B cell (primary cell): ENCODE measurements at regions not wholly inside any gene's neighbourhood (a gene's known extent, or its start where the extent isn't known, plus 50 kb on each side); places are given as distances from the start of the nearest gene placed in this dataset.

Experiments used
- ATAC-seq: fragments of 200-7000 bp; cut with Tn5 transposase; one replicate; pipeline ENCODE4 v1.10.0; 2021; ENCODE audit warnings: low read depth, mild to moderate bottlenecking, moderate number of reproducible peaks, moderate library complexity
- CTCF ChIA-PET: fragments of 350-600 bp; sonication (Branson Sonifier 250); formaldehyde crosslinking; loops from one replicate; lab custom pipeline; 2021; ENCODE audit warnings: antibody characterized with exemption, inconsistent platforms; lab: Charles Lee
- POLR2A ChIA-PET: fragments of 350-600 bp; sonication (Branson Sonifier 250); formaldehyde crosslinking; loops from one replicate; lab custom pipeline; 2021; ENCODE audit warnings: antibody characterized with exemption; lab: Charles Lee
- DNase-seq: peaks from one replicate; pipeline ENCODE4 v3.0.0; 2013
- H2AFZ ChIP-seq: 2 replicates; pipeline ENCODE4 v1.6.1; 2012; ENCODE audit warnings: mild to moderate bottlenecking, low read depth, low read length; ENCODE audit not compliant: insufficient read depth, poor library complexity, severe bottlenecking
- H3K27ac ChIP-seq, 2 donors: 1 replicate in 1 of 2; 2 replicates in 1 of 2; pipeline ENCODE4 v1.5.1; 2012 to 2013; ENCODE audit warnings: low read length in 2 of 2, mild to moderate bottlenecking in 2 of 2, moderate library complexity in 1 of 2
- H3K27me3 ChIP-seq, 4 experiments: fragments of 200-600 bp in 1 of 4; sonication (generic) in 1 of 4; replicated peaks in 1 of 4; 1 replicate in 2 of 4; 2 replicates in 2 of 4; pipeline versions ENCODE4 v1.6.1 to v1.7.0; 2013 to 2016; ENCODE audit warnings: low read length in 3 of 4, mild to moderate bottlenecking in 2 of 4, mixed read lengths in 1 of 4, moderate library complexity in 1 of 4; ENCODE audit not compliant: insufficient read depth in 4 of 4, control insufficient read depth in 3 of 4; ENCODE audit errors: control extremely low read depth in 1 of 4
- H3K36me3 ChIP-seq, 2 experiments: replicated peaks in 1 of 2; 1 replicate in 1 of 2; 2 replicates in 1 of 2; pipeline versions ENCODE4 v1.6.1 to v1.7.1; 2013; ENCODE audit warnings: low read length in 1 of 2; ENCODE audit not compliant: insufficient read depth in 2 of 2, control insufficient read depth in 1 of 2; ENCODE audit errors: control extremely low read depth in 1 of 2, extremely low read depth in 1 of 2
- H3K4me1 ChIP-seq, 2 donors: fragments of 200-600 bp in 1 of 2; sonication (generic) in 1 of 2; 1 replicate in 1 of 2; 2 replicates in 1 of 2; pipeline versions ENCODE4 v1.5.1 to v1.6.1; 2013 to 2017; ENCODE audit warnings: low read length in 2 of 2; ENCODE audit not compliant: control insufficient read depth in 2 of 2, insufficient read depth in 2 of 2
- H3K4me2 ChIP-seq: replicated peaks from 2 replicates; pipeline ENCODE3; 2012; ENCODE audit warnings: mild to moderate bottlenecking, low read depth, low read length; ENCODE audit not compliant: poor library complexity, severe bottlenecking
- H3K4me3 ChIP-seq, 5 experiments: fragments of 200-600 bp in 1 of 5; sonication (generic) in 1 of 5; 1 replicate in 3 of 5; 2 replicates in 2 of 5; pipeline versions ENCODE4 v1.5.1 to v1.7.0; 2011 to 2016; ENCODE audit warnings: low read length in 4 of 5, mild to moderate bottlenecking in 4 of 5, low read depth in 2 of 5, control low read depth in 1 of 5, moderate library complexity in 1 of 5; ENCODE audit not compliant: insufficient read depth in 1 of 5; ENCODE audit errors: control extremely low read depth in 1 of 5, extremely low read depth in 1 of 5
- H3K79me2 ChIP-seq: fragments of 200-600 bp; sonication (generic); one replicate; pipeline ENCODE4 v1.6.0; 2016; ENCODE audit warnings: low read length; ENCODE audit not compliant: control insufficient read depth, insufficient read depth
- H3K9ac ChIP-seq: fragments of 200-600 bp; sonication (generic); 2 replicates; pipeline ENCODE4 v1.6.1; 2017; ENCODE audit warnings: mild to moderate bottlenecking, low read length, moderate library complexity
- H3K9me3 ChIP-seq, 3 donors: one replicate each; pipeline versions ENCODE4 v1.6.1 to v1.7.1; 2013; ENCODE audit warnings: low read length in 2 of 3; ENCODE audit not compliant: control insufficient read depth in 2 of 3, insufficient read depth in 1 of 3; ENCODE audit errors: control extremely low read depth in 1 of 3
- H4K20me1 ChIP-seq: 2 replicates; pipeline ENCODE4 v1.6.0; 2012; ENCODE audit warnings: mild to moderate bottlenecking, low read length; ENCODE audit not compliant: insufficient read depth, control insufficient read depth, poor library complexity, severe bottlenecking
- H3K27ac Mint-ChIP-seq: one replicate; pipeline ENCODE4 v1.8.0; 2021; ENCODE audit warnings: mixed read lengths
- H3K27me3 Mint-ChIP-seq: one replicate; pipeline ENCODE4 v1.8.0; 2021; ENCODE audit warnings: mixed read lengths
- H3K4me1 Mint-ChIP-seq: one replicate; pipeline ENCODE4 v1.8.0; 2021; ENCODE audit warnings: mixed read lengths
- H3K4me3 Mint-ChIP-seq: one replicate; pipeline ENCODE4 v1.8.0; 2021; ENCODE audit warnings: mixed read lengths
- H3K9me3 Mint-ChIP-seq: one replicate; pipeline ENCODE4 v1.8.0; 2022; ENCODE audit warnings: mixed read lengths; ENCODE audit not compliant: insufficient read depth
- EZH2 ChIP-seq: IDR thresholded peaks from 2 replicates; pipeline ENCODE4 v1.6.1; 2012; ENCODE audit warnings: borderline replicate concordance, low read depth, mild to moderate bottlenecking, moderate library complexity, low read length; ENCODE audit not compliant: insufficient read depth, poor library complexity, severe bottlenecking
- WGBS: methylation state at CpG from one replicate; pipeline ENCODE4 v1.1.5; 2013; ENCODE audit warnings: missing lambda C conversion rate; ENCODE audit not compliant: insufficient coverage; 5-methylcytosine and 5-hydroxymethylcytosine counted together
- intact Hi-C: fragments of 100-400 bp; cut with micrococcal nuclease; formaldehyde crosslinking; loops from one replicate; pipeline ENCODE4 v1.10.0; 2022
- TF ChIP-seq, protein P1 (sequence below): fragments of 200-600 bp; IDR thresholded peaks from one replicate; pipeline ENCODE4 v1.8.0; 2022; ENCODE audit warnings: antibody characterized with exemption, mild to moderate bottlenecking

DNA sequence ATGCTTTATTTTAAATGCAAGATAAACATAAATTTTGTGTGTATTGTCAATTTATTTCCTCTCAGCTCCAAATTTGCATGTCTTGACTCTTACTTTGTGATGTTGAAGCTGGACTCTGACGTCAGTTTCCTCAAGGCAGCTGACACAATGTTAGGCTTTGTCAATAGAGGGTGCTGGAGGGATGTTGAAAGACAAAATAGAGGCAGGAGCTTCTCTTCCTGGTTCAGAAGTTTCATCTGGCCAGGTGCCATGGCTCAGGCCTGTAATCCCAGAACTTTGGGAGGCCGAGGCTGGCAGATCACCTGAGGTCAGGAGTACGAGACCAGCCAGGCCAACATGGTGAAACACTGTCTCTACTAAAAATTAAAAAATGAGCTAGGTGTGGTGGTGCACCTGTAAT is 408.6 kb downstream of the GBE1 start:
- WGBS = 28% methylated on average over 2 of the region's 3 CpGs
- peaks cover 0 to 2% (median 0%) of the 10 kb centered on the region in 3 donors for H3K9me3 ChIP-seq
- H3K4me2 ChIP-seq = no peak overlapping the region
- H3K27me3 Mint-ChIP-seq = no peaks in the 10 kb centered on the region
- no peak overlapping the region for H3K4me3 ChIP-seq
- no peaks in the 10 kb centered on the region for H3K36me3 ChIP-seq
- H3K27me3 ChIP-seq = no peaks in the 10 kb centered on the region
- ATAC-seq (no peak), DNase-seq (no peak)
- no peak for TF ChIP-seq EZH2
- TF ChIP-seq, protein P1, sequence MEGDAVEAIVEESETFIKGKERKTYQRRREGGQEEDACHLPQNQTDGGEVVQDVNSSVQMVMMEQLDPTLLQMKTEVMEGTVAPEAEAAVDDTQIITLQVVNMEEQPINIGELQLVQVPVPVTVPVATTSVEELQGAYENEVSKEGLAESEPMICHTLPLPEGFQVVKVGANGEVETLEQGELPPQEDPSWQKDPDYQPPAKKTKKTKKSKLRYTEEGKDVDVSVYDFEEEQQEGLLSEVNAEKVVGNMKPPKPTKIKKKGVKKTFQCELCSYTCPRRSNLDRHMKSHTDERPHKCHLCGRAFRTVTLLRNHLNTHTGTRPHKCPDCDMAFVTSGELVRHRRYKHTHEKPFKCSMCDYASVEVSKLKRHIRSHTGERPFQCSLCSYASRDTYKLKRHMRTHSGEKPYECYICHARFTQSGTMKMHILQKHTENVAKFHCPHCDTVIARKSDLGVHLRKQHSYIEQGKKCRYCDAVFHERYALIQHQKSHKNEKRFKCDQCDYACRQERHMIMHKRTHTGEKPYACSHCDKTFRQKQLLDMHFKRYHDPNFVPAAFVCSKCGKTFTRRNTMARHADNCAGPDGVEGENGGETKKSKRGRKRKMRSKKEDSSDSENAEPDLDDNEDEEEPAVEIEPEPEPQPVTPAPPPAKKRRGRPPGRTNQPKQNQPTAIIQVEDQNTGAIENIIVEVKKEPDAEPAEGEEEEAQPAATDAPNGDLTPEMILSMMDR = no peak
- no peaks in the 10 kb centered on the region for H4K20me1 ChIP-seq
- no peak overlapping the region for H2AFZ ChIP-seq
- H3K4me3 Mint-ChIP-seq = no peak overlapping the region
- ChIA-PET POLR2A (no interaction called here), CTCF (no interaction called here)
- no peak overlapping the region for H3K27ac ChIP-seq
- no peaks in the 10 kb centered on the region for H3K9me3 Mint-ChIP-seq
- H3K4me1 ChIP-seq = no peaks in the 10 kb centered on the region
- H3K9ac ChIP-seq = no peak overlapping the region
- intact Hi-C loops = no loop called here
- no peak overlapping the region for H3K27ac Mint-ChIP-seq
- no peaks in the 10 kb centered on the region for H3K4me1 Mint-ChIP-seq
- H3K79me2 ChIP-seq = no peaks in the 10 kb centered on the region

DNA sequence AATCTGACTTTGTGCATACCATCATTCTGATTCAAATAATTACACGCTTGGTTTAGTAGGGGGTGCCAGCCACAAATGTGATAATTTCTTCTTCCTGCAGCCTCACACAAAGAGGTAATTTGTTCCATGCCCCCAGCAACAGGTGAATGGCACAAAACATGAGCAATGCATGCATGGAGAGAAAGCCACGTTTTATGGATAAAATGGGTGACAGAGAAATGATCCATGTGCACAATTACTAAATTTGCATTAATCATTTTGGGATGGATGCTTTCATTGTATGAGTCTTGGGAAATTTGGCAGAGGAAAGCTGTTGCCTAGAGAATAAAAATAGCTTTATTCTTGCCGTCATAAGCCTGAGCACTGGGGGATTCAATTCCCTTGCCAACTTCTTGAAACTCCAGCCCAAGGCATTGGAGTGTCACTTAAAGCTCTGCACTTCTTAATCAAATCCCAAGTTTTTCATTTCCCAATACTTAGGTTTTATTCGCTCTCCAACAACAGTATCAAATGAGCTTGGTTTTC is 411.6 kb downstream of the GBE1 start:
- H3K27me3 ChIP-seq = no peaks in the 10 kb centered on the region
- H2AFZ ChIP-seq = no peak overlapping the region
- no peak for ATAC-seq
- no peaks in the 10 kb centered on the region for H3K9me3 Mint-ChIP-seq
- no peak overlapping the region for H3K4me3 ChIP-seq
- no peaks in the 10 kb centered on the region for H3K4me1 ChIP-seq
- no peaks in the 10 kb centered on the region for H3K9me3 ChIP-seq
- H3K79me2 ChIP-seq = no peaks in the 10 kb centered on the region
- POLR2A ChIA-PET = no interaction called here
- no peaks in the 10 kb centered on the region for H3K27me3 Mint-ChIP-seq
- WGBS = 80% methylated on average over 1 of the region's 4 CpGs
- no peak overlapping the region for H3K9ac ChIP-seq
- intact Hi-C loops = no loop called here
- no peaks in the 10 kb centered on the region for H3K4me1 Mint-ChIP-seq
- TF ChIP-seq, protein P1 = no peak
- no peak for TF ChIP-seq EZH2
- H3K4me3 Mint-ChIP-seq = no peak overlapping the region
- CTCF ChIA-PET = interaction anchor here (1.5 kb wide), 1 partner anchor 11 kb away, joined by 3 read pairs; no protein-coding TSS in a partner anchor
- H3K27ac ChIP-seq = no peak overlapping the region
- no peaks in the 10 kb centered on the region for H3K36me3 ChIP-seq
- no peak overlapping the region for H3K4me2 ChIP-seq
- H3K27ac Mint-ChIP-seq = no peak overlapping the region
- DNase-seq = no peak
- no peaks in the 10 kb centered on the region for H4K20me1 ChIP-seq
